IMR-90 (cell line): ENCODE measurements at regions not wholly inside any gene's neighbourhood (a gene's known extent, or its start where the extent isn't known, plus 50 kb on each side); places are given as distances from the start of the nearest gene placed in this dataset.

Experiments used
- ATAC-seq: fragments of 200-7000 bp; cut with Tn5 transposase; 2 replicates; pipeline ENCODE4 v1.9.1; 2020; ENCODE audit warnings: low read depth, mild to moderate bottlenecking, moderate library complexity
- BruUV-seq: library from RNA; stranded (reverse); fragments of 400-500 nt; replicated peaks from 2 replicates; lab custom pipeline; 2021; lab: Mats Ljungman, UMichigan
- CTCF ChIA-PET: fragments of 300-600 bp; formaldehyde crosslinking; extraction: SDS; loops from one replicate; lab custom pipeline; 2021; ENCODE audit warnings: antibody characterized with exemption; lab: Yijun Ruan, JAX
- POLR2A ChIA-PET: fragments of 300-600 bp; sonication (Branson Sonifier 250); formaldehyde crosslinking; loops from one replicate; lab custom pipeline; 2022; ENCODE audit warnings: antibody characterized with exemption; ENCODE audit not compliant: unreplicated experiment; lab: Charles Lee
- DNase-seq: peaks from one replicate; pipeline ENCODE4 v3.0.0; 2013
- H2AFZ ChIP-seq: replicated peaks from 2 replicates; pipeline ENCODE3; 2013; ENCODE audit warnings: low read length, mild to moderate bottlenecking; ENCODE audit not compliant: poor library complexity
- H2AK5ac ChIP-seq: 2 replicates; pipeline ENCODE4 v1.6.1; 2013; ENCODE audit warnings: low read depth, low read length, inconsistent platforms
- H2AK9ac ChIP-seq: replicated peaks from 2 replicates; pipeline ENCODE3; 2013; ENCODE audit warnings: mild to moderate bottlenecking, low read depth, low read length, moderate library complexity; ENCODE audit not compliant: poor library complexity
- H2BK120ac ChIP-seq: 2 replicates; pipeline ENCODE4 v1.6.1; 2013; ENCODE audit warnings: low read depth, low read length, inconsistent platforms
- H2BK15ac ChIP-seq: 3 replicates; pipeline ENCODE4 v1.6.1; 2013; ENCODE audit warnings: low read depth, low read length, inconsistent platforms
- H2BK20ac ChIP-seq: 2 replicates; pipeline ENCODE4 v1.6.1; 2013; ENCODE audit warnings: low read depth, mild to moderate bottlenecking, inconsistent platforms, low read length, moderate library complexity
- H2BK5ac ChIP-seq: 2 replicates; pipeline ENCODE4 v1.6.1; 2013; ENCODE audit warnings: mild to moderate bottlenecking, low read depth, low read length, inconsistent platforms; ENCODE audit not compliant: poor library complexity, severe bottlenecking
- H3K14ac ChIP-seq: replicated peaks from 2 replicates; pipeline ENCODE4 v1.6.1; 2013; ENCODE audit warnings: low read depth, low read length, inconsistent platforms
- H3K18ac ChIP-seq: 2 replicates; pipeline ENCODE4 v1.6.1; 2013; ENCODE audit warnings: low read depth, low read length, control low read depth
- H3K23ac ChIP-seq: 2 replicates; pipeline ENCODE4 v1.6.1; 2013; ENCODE audit warnings: low read depth, low read length, inconsistent platforms
- H3K27ac ChIP-seq: 2 replicates; pipeline ENCODE4 v1.5.1; 2013; ENCODE audit warnings: mild to moderate bottlenecking, control low read depth, low read length; ENCODE audit not compliant: insufficient read depth
- H3K27me3 ChIP-seq: 2 replicates; pipeline ENCODE4 v1.6.1; 2013; ENCODE audit warnings: low read length; ENCODE audit not compliant: control insufficient read depth, insufficient read depth
- H3K36me3 ChIP-seq: 2 replicates; pipeline ENCODE4 v1.6.1; 2013; ENCODE audit warnings: low read length, mixed read lengths; ENCODE audit not compliant: control insufficient read depth, insufficient read depth
- H3K4ac ChIP-seq: 2 replicates; pipeline ENCODE4 v1.6.1; 2013; ENCODE audit warnings: low read depth, low read length, inconsistent platforms
- H3K4me1 ChIP-seq: 2 replicates; pipeline ENCODE4 v1.6.1; 2013; ENCODE audit warnings: low read length, mixed read lengths; ENCODE audit not compliant: control insufficient read depth, insufficient read depth
- H3K4me2 ChIP-seq: 2 replicates; pipeline ENCODE4 v1.6.1; 2013; ENCODE audit warnings: low read depth, mild to moderate bottlenecking, control low read depth, low read length, moderate library complexity
- H3K4me3 ChIP-seq: 2 replicates; pipeline ENCODE4 v1.5.1; 2013; ENCODE audit warnings: low read depth, mild to moderate bottlenecking, control low read depth, low read length, moderate library complexity; ENCODE audit not compliant: insufficient read depth
- H3K56ac ChIP-seq: 2 replicates; pipeline ENCODE4 v1.6.1; 2013; ENCODE audit warnings: low read length, inconsistent platforms; ENCODE audit not compliant: insufficient read depth; ENCODE audit errors: extremely low read depth
- H3K79me1 ChIP-seq, 2 experiments: 2 replicates each; pipeline ENCODE4 v1.6.1; 2013; ENCODE audit warnings: low read length in 2 of 2, inconsistent platforms in 1 of 2, low read depth in 1 of 2
- H3K9ac ChIP-seq: 2 replicates; pipeline ENCODE4 v1.6.1; 2013; ENCODE audit warnings: low read depth, low read length, control low read depth
- H3K9me1 ChIP-seq: 2 replicates; pipeline ENCODE4 v1.6.1; 2013; ENCODE audit warnings: low read length, inconsistent platforms; ENCODE audit not compliant: insufficient read depth
- H3K9me3 ChIP-seq: 2 replicates; pipeline ENCODE4 v1.6.1; 2013; ENCODE audit warnings: low read length; ENCODE audit not compliant: control insufficient read depth, insufficient read depth
- H4K20me1 ChIP-seq: 2 replicates; pipeline ENCODE4 v1.6.1; 2013; ENCODE audit warnings: low read length, inconsistent platforms; ENCODE audit not compliant: insufficient read depth
- H4K5ac ChIP-seq: 2 replicates; pipeline ENCODE4 v1.6.1; 2013; ENCODE audit warnings: mild to moderate bottlenecking, low read depth, low read length, control low read depth
- H4K8ac ChIP-seq, 2 experiments: 2 replicates each; pipeline ENCODE4 v1.6.1; 2013; ENCODE audit warnings: low read depth in 2 of 2, low read length in 2 of 2, control low read depth in 1 of 2, inconsistent platforms in 1 of 2
- H4K91ac ChIP-seq: 2 replicates; pipeline ENCODE4 v1.6.1; 2013; ENCODE audit warnings: low read depth, low read length, inconsistent platforms; ENCODE audit not compliant: insufficient read depth
- MAFK ChIP-seq: IDR thresholded peaks from 2 replicates; pipeline ENCODE4 v1.6.1; 2012; ENCODE audit warnings: low read depth, low read length, improper control_type of control experiment
- MXI1 ChIP-seq: IDR thresholded peaks from 2 replicates; pipeline ENCODE4 v1.6.1; 2012; ENCODE audit warnings: low read depth, mild to moderate bottlenecking, low read length, moderate library complexity, borderline replicate concordance
- WGBS, 2 experiments: methylation state at CpG; one replicate each; pipeline versions ENCODE4 v1.1.5 to v1.1.7; 2013; ENCODE audit warnings: missing lambda C conversion rate in 2 of 2; ENCODE audit not compliant: insufficient read length in 1 of 2; ENCODE audit errors: extremely low coverage in 2 of 2; 5-methylcytosine and 5-hydroxymethylcytosine counted together
- dilution Hi-C: fragments of 300-500 bp; cut with HindIII; formaldehyde crosslinking; loops from one replicate; pipeline ENCODE4 v1.14.3; 2018; ENCODE audit warnings: low sequenced_read_pairs; ENCODE audit not compliant: unreplicated experiment
- in situ Hi-C: fragments of 300-500 bp; cut with MboI; formaldehyde crosslinking; loops from 3 replicates; pipeline ENCODE4 v1.14.3; 2019; ENCODE audit warnings: low sequenced_read_pairs, inconsistent platforms, mixed read lengths
- intact Hi-C: fragments of 100-400 bp; cut with micrococcal nuclease; formaldehyde crosslinking; loops from 2 replicates; pipeline ENCODE4 v1.10.0; 2022

- no peak overlapping the region for H2BK15ac ChIP-seq
- dilution Hi-C loops, result no loop called here
- H3K56ac ChIP-seq, result no peak overlapping the region
- H3K9me3 ChIP-seq, result peaks cover 1% of the 10 kb centered on the region
- intact Hi-C loops, result no loop called here
- no peak overlapping the region for H2BK120ac ChIP-seq
- no CpG with 5 or more reads among the region's 2 CpGs for whole genome bisulfite sequencing, 2 experiments
- H3K27me3 ChIP-seq, result no peaks in the 10 kb centered on the region
- no peaks in the 10 kb centered on the region for H3K36me3 ChIP-seq
- no peak overlapping the region for H4K91ac ChIP-seq
- ATAC-seq (no peak), DNase-seq (no peak)
- H3K23ac ChIP-seq, result no peak overlapping the region
- no peak overlapping the region for H2BK5ac ChIP-seq
- ChIA-PET CTCF (no interaction called here), POLR2A (no interaction called here)
- no peak overlapping the region for H3K14ac ChIP-seq
- H4K5ac ChIP-seq, result no peak overlapping the region
- H3K9me1 ChIP-seq, result no peaks in the 10 kb centered on the region
- H3K4me2 ChIP-seq, result no peak overlapping the region
- no peak overlapping the region for H2AK9ac ChIP-seq
- in situ Hi-C loops, result no loop called here
- TF ChIP-seq MXI1, result no peak
- peak; percentile 84 for TF ChIP-seq MAFK
- no peak overlapping the region for H3K18ac ChIP-seq
- H3K4me3 ChIP-seq, result no peak overlapping the region
- no peak overlapping the region for H2BK20ac ChIP-seq
- H2AFZ ChIP-seq, result no peak overlapping the region
- H3K9ac ChIP-seq, result no peak overlapping the region
- no TSS peak for BruUV-seq
- H4K20me1 ChIP-seq, result no peaks in the 10 kb centered on the region
- no peak overlapping the region for H3K4ac ChIP-seq
- H2AK5ac ChIP-seq, result no peak overlapping the region
- H3K27ac ChIP-seq, result no peak overlapping the region
- no peaks in the 10 kb centered on the region for H3K4me1 ChIP-seq
- no peak overlapping the region for H4K8ac ChIP-seq
- no peaks in the 10 kb centered on the region for H3K79me1 ChIP-seq
Measured at GRCh38 chr5:2087980-2088379, 205.3 kb upstream of the IRX4 start.
